ENCODE measurements at regions not wholly inside any gene's neighbourhood (a gene's known extent, or its start where the extent isn't known, plus 50 kb on each side); places are given as distances from the start of the nearest gene placed in this dataset.

DNA sequence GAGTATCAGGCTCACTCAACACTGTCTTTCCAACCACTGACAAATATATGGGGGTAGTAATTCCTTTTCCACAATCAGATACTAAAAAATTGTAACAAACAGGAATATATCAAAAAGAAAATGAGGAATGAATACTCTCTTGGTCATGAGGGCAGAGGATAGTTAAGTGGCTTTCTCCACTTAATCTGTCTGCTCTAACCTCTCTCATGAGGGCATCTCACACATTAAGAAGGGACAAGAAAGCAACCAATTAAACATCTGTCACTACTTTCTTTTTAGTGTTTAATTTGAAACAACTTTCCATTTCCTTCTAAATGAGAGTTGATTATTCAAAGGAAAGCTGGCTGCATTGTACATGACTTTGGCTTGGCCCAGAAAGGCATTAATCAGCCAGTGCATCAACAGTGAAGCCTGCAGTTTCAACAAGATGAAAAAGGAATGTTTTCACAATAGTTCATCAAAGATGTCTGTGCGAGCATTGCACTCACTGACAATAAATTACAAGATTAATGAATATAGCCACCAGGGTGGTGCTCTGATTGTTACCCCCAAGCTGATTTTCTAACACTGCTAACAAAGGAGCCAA is 142.0 kb downstream of the SEC23A start:
- TF ChIP-seq POLR2AphosphoS5 (IDR thresholded peaks at IDR 0.05; ENCODE audit: low read depth, low read length): no peak
- TF ChIP-seq POLR2A (IDR thresholded peaks at IDR 0.05; ENCODE audit: low read depth, low read length): no peak
- TF ChIP-seq POU2F2 (IDR thresholded peaks at IDR 0.05; ENCODE audit: low read depth, low read length): no peak
- TF ChIP-seq SPI1 (IDR thresholded peaks at IDR 0.05; ENCODE audit: low read depth, low read length): no peak

All from GM12891 (cell line).